Epithelial cell of proximal tubule (primary cell): ENCODE measurements at regions not wholly inside any gene's neighbourhood (a gene's known extent, or its start where the extent isn't known, plus 50 kb on each side); places are given as distances from the start of the nearest gene placed in this dataset.

Source experiments
- DNase-seq: peaks from one replicate; pipeline ENCODE4 v3.0.0-alpha.2; 2011; ENCODE audit warnings: low read depth
- H3K4me3 ChIP-seq: 2 replicates; pipeline ENCODE4 v1.5.1; 2011; ENCODE audit warnings: low read depth, mild to moderate bottlenecking, low read length
- TF ChIP-seq, protein P1 (sequence below): conservative IDR thresholded peaks from 2 replicates; pipeline ENCODE4 v1.5.1; 2012; ENCODE audit warnings: low read depth, mild to moderate bottlenecking, low read length

DNA sequence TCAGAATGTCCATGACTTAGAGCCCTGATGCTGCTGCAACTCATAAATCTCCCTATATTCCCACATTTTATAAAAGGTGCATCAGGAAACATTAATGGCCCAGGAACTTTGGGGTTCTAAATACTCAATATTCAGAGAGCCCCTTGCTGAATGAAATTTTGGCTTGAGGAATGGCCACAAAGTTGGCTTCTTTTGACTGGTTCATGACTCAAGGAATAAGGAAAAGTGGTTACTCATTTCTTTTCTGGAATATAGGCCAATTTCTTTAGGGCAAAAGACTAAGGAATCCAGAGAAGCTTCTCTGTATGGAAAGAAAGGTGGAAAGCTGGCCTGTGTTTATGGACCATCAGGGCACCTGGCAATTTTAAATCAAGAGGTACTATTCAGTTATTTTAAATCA, 308.9 kb upstream of the NT5C1B start:
- TF ChIP-seq, protein P1, sequence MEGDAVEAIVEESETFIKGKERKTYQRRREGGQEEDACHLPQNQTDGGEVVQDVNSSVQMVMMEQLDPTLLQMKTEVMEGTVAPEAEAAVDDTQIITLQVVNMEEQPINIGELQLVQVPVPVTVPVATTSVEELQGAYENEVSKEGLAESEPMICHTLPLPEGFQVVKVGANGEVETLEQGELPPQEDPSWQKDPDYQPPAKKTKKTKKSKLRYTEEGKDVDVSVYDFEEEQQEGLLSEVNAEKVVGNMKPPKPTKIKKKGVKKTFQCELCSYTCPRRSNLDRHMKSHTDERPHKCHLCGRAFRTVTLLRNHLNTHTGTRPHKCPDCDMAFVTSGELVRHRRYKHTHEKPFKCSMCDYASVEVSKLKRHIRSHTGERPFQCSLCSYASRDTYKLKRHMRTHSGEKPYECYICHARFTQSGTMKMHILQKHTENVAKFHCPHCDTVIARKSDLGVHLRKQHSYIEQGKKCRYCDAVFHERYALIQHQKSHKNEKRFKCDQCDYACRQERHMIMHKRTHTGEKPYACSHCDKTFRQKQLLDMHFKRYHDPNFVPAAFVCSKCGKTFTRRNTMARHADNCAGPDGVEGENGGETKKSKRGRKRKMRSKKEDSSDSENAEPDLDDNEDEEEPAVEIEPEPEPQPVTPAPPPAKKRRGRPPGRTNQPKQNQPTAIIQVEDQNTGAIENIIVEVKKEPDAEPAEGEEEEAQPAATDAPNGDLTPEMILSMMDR, result no peak
- DNase-seq, result no peak
- H3K4me3 ChIP-seq, result no peak overlapping the region

DNA sequence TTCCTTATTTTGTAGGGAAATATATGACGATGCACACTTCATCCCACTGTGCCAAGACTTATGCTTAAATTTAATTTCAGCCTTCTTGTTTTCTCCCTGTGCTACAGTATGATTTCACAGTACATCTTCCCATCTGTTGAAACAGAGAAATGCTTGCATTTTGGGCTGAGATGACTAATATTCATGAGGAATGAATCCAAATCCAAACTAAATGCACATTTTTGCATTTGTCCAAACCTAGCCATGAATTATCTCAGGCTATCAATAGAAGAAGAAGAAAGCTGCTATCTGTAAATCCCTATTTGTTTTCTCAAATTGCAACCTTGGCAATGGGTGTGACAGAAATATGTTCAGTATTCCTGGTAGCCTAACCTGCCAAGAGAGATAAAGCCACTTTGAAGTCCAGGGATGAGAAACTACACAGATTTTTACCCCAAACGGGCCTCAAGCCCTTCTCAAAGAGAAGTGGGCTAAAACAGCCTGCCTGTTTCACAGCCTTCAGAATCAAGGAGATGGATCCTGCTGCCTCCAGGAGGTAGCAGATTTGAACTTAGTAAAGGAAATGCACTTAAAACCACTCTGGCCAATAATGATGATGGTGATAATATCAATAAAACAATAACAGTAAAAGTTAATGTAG, 306.9 kb upstream of the NT5C1B start:
- DNase-seq, result no peak
- TF ChIP-seq, protein P1, result no peak
- no peak overlapping the region for H3K4me3 ChIP-seq

DNA sequence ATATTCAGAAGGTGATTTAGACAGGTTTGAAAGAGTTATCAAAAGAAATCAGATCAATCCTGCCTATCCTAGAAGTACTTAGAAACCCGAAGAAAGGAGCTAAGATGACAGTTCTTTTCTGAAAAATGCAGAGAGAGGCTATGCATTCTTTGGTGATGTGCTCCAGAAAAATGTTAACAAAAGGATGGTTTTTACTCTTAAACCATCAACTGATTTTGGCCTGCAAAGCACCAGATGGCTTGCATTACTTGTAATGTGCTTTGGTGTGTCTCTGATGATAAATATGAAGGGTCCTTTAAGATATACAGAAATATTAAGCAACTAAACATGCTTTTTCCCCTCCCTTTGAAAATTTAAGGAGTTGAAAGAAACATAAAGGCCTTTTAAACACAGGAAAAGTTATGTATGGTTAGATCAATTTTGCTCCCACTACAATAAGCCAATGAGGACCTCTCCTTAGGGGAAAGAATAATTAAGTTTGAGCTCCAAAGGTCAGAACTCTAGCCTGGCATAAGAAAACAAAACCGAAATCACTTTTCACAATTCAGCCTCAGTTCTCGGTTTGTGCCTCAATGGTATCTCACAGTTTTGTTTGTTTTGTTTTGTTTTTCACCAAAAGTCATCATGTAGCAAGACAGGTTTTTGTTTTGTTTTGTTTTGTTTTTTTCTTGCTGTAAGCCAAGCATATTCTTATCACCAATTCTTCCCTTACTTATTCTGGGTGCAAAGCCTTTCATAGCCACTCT, 302.4 kb upstream of the NT5C1B start:
- TF ChIP-seq, protein P1, result no peak
- no peak for DNase-seq
- no peak overlapping the region for H3K4me3 ChIP-seq

DNA sequence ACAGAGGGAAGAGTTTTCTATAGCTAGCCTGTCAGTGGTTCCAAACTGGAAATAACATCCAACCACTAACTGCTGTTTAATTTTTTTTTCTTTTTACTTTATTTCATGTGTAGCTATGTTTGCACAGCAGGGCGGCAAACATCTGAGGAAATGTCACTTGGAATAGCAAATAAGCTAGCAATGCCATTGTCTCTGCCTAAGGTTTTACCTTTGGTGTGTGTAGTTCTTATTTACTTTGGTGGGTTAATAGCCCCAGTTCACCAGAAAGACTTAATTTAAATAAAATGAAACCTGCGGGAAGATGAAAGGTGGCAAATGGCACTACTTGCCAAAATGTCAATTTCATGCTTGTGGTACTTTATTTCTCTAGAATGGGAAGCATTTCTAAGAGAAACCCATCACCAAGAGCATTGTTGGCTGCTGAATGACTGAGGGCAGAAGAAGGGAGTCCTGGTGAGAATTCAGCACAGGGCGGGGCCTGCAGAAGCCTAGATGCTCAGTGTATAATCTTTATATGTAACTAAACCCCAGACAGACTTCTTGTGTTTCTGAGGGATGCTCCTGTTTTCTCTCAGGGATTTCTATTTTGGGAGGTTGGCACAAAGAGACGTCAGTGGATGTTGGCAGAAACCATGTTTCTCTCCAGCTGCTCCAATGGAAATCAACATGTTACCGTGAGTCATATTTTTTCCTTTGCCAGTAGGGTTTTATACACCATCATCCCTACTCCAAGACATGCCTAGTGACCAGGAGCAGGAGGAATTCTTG, 300.4 kb upstream of the NT5C1B start:
- DNase-seq, result no peak
- H3K4me3 ChIP-seq, result no peak overlapping the region
- TF ChIP-seq, protein P1, result no peak

DNA sequence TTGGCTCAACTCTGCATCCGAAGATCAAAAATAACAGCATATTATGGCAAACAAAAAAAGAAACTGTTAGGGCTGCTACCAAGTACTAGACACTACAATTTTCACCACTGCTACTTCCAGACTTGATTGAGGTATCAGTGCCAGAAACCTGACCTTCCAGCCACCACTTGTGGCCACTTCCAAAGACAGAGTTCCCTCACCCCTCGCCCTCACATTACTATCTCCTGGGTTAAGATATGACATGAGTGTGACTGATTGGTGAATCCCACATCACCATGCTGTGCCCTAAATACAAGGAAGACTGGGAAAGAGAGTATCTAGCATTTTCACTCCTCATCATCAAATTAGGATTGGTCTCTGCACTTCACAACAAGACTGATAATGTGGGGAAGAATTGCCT, 296.1 kb upstream of the NT5C1B start:
- H3K4me3 ChIP-seq, result no peak overlapping the region
- DNase-seq, result no peak
- TF ChIP-seq, protein P1, result no peak

DNA sequence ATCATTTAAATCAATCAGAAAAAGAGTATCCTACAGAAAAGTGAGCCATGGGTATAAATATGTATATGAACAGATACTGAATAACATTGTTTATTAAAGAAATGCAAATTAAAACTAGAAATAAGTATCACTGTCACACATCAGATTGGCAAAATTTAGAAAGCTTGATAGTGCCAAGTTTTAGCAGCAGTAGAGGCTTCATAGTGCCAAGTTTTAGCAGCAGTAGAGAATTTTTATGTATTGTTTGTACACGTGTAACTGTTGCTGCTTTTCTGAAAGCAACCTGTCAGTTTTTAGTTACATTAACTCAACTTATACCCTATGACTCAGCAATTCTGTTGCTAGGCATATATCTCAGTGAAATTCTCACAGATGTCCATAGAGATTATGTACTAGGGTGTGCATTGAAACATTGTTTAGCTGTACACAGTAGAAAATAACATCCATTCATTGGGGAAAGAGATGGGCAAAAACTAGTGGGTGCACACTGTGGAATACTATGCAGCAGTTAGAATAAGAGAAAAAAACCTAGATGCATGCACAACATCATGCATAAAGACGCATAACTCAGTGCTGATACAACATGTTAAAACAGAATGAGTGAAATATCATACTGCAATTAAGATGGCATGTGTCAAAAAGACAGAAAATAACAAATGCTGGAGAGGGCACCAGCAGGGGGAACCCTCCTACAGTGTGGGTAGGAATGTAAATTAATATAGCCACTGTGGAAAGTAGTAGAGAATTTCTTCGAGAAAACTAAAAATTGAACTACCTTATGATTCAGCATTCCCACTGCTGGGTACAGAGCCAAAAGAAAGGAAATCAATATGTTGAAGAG, 294.5 kb upstream of the NT5C1B start:
- no peak for DNase-seq
- TF ChIP-seq, protein P1, result peak; percentile 72
- no peak overlapping the region for H3K4me3 ChIP-seq
